HAP-1 (cell line): ENCODE measurements at regions not wholly inside any gene's neighbourhood (a gene's known extent, or its start where the extent isn't known, plus 50 kb on each side); places are given as distances from the start of the nearest gene placed in this dataset.

Experiments used
- DNase-seq, 2 experiments: peaks; one replicate each; pipeline ENCODE4 v3.0.0-alpha.2; 2016 to 2020; ENCODE audit warnings: low spot score in 2 of 2
- H3K27me3 ChIP-seq: fragments of 250-450 bp; sonication (Bioruptor Pico); 2 replicates; pipeline ENCODE4 v1.5.1; 2020; ENCODE audit warnings: low read depth, mild to moderate bottlenecking, moderate library complexity
- H3K36me3 ChIP-seq: fragments of 250-450 bp; sonication (Bioruptor Pico); replicated peaks from 2 replicates; pipeline ENCODE4 v1.5.1; 2020; ENCODE audit warnings: mild to moderate bottlenecking
- H3K4me1 ChIP-seq: fragments of 250-450 bp; sonication (Bioruptor Pico); 2 replicates; pipeline ENCODE4 v1.5.1; 2020; ENCODE audit warnings: mild to moderate bottlenecking
- H3K4me3 ChIP-seq: fragments of 250-450 bp; sonication (Bioruptor Pico); 2 replicates; pipeline ENCODE4 v1.5.1; 2020; ENCODE audit warnings: mild to moderate bottlenecking, moderate library complexity
- H3K9me3 ChIP-seq: fragments of 250-450 bp; sonication (Bioruptor Pico); 2 replicates; pipeline ENCODE4 v1.5.1; 2020; ENCODE audit warnings: mild to moderate bottlenecking, moderate library complexity
- in situ Hi-C: fragments of 300-500 bp; cut with MboI; formaldehyde crosslinking; loops from 3 replicates; pipeline ENCODE4 v1.14.3; 2020; ENCODE audit warnings: low sequenced_read_pairs, inconsistent platforms, mixed read lengths

DNA sequence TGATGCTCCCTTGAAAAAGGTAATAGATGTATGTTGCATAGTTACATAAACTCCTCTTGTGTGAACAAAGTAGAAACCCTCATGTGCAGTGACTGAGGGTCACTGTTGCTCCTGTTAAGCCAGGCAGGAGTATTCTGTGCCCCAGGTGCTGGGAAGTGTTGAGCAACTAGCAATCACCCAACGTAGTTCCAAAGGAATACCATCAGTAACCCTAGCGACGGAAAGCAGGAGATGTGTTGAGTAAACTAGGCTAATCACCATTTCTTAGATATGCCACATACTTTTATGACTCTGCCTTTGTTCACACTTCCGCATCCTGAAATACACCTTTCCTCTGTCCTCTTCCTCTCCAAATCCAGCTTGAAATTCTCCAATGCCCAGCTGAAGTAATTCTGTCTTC, 50.9 kb upstream of the TAB3 start:
- H3K4me3 ChIP-seq, result no peak overlapping the region
- H3K36me3 ChIP-seq, result no peaks in the 10 kb centered on the region
- no peak for DNase-seq
- in situ Hi-C loops, result no loop called here
- peaks cover 3% of the 10 kb centered on the region; the same call in 1 of the 2 replicates for H3K4me1 ChIP-seq
- no peaks in the 10 kb centered on the region for H3K27me3 ChIP-seq
- no peaks in the 10 kb centered on the region for H3K9me3 ChIP-seq
